ENCODE measurements at regions not wholly inside any gene's neighbourhood (a gene's known extent, or its start where the extent isn't known, plus 50 kb on each side); places are given as distances from the start of the nearest gene placed in this dataset.
"Not testable (repeated sequence)": the region's sequence is repeated elsewhere in the genome, so short reads cannot be mapped to it uniquely, and the experiment has no call there.

DNA sequence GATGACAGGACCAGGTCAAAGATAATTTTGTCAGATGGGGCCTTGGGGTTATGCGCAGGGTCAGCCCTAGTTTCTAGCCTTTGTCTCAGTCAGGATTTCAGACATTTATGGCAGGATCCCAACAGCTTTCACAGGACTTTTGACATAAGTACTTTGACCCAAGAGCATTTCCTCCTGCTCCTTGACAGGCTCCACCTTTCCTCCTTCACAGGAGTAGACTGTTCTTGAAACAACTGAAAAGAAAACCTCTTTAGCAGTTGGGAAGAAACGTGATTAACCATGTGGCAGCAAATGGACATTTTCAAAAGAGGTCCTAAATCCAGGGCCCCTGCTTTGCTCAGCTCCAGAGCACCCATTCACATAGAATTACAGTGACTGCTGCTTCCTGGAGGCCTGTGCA, 120.4 kb upstream of the MAP3K7 start:
- DNase-seq = no peak

DNA sequence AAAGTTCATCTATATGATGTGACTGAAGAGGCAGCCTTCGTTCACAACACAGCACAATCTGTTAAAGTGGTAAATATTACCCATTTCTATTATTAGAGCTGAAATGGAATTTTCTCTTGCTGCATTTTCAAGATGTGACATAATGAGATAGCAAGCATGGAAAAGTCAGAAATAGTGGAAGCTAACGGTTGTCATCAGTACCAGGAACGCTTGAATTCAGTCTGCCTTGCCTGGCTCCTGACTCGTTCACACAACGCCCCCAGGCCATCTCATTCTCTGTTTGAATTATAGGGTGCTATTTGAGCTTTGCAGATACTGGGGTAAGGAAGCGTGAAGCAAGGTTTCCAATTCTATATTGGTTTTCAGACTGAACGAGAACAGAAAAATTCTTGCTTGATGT, 116.5 kb upstream of the MAP3K7 start:
- DNase-seq = no peak

DNA sequence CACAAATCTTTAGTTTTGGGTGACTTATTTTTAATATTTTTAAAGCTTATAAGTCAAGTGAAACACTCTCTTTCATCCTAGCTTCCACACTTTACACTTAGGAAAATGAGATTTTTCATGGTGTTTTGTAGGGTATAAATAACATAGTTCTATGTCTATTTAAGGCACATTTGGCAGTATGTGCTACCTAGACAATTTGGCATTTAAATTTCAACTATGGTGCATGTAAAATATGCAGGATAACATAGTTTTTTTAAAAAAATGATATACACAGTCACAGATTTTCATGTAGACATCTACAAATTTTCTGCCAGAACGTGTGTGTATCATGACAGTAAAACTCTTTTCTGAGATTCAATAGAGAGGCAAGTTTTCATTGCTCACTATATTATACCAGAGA, 115.1 kb upstream of the MAP3K7 start:
- no peak for DNase-seq

DNA sequence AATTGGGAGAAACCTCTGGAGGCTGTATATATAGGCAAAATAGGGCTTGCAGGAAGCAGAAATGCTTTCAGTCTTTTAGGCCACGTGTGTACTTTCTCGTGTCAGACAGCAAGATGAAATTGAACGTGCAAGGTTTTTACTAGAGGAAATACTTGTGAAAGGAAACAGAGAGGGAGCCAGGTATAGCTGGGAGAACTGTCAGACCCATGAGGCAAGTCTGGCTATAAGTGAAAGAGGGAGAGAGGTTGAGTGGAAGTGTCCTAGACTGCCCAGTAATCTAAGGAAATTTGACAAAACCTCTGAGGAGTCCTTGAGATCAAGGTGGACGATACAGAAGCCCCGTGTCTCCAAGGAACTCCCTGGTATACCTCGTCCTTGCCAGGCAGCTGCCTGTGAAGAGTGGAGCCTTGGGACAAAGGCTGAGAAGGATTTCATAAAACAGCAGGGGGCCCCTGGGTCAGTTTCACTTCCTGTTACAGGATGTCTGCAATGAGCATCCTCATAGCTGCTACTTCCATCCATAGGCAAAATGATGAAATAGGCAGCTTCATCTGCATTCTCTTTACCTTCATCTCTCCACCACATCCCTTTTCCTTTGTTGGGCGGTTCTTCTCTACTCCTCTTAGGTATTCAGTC, 114.4 kb upstream of the MAP3K7 start:
- DNase-seq = no peak

DNA sequence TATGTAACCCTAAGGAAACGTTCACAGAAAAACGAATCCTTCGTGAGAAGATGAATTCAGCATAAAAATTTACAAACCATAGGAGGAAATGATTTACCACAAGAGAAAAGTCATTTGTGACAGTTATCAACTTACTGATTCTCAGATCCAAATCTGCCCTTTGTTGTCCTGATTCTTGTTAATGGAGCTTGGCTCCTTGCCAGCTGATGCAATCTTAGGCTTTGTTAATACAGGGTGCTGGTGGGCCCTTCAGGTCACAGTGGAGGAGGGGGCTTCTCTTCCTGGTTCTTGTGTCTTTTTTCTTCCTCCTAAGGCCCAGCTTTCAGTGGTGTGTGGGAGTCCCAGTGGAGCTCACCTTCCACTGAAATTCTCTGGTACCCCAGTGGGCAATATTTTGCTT, 108.4 kb upstream of the MAP3K7 start:
- DNase-seq = no peak

DNA sequence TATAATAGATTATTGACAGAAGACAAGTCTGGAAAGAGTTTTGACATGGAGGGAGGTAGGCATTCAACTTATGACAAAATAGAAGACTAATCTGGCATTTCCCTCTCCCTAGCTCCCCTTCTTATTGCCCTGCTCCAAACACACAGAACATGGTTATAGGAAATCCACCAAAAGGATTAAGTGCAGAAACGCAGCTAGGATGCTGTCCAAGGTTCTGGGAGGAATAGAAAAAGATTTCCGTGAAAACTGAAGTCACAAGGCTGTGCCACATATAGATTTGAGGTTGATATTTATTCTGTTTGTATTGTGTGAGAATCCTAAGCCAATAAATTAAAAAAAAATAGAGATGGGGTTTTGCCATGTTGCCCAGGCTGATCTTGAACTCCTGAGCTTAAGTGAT, 107.9 kb upstream of the MAP3K7 start:
- DNase-seq = no peak

DNA sequence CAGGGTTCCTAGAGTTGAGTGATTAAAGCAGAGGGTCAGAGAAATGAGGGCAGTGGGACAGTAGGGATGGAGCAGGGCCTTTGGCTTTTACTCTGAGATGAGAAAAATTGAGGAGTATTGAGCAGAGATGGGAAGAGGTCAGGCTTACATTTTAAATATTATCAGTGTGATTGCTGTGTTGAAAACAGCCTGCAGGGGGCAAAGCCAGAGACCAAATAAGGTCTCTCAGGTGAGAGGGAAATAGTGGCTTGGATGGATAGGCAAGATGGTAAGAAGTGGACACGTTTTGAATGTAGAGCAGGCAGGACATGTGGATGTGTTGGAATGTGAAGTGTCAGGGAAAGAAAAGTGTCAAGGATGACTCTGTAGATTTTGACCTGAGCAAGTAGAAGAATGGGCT, 105.0 kb upstream of the MAP3K7 start:
- no peak for DNase-seq

DNA sequence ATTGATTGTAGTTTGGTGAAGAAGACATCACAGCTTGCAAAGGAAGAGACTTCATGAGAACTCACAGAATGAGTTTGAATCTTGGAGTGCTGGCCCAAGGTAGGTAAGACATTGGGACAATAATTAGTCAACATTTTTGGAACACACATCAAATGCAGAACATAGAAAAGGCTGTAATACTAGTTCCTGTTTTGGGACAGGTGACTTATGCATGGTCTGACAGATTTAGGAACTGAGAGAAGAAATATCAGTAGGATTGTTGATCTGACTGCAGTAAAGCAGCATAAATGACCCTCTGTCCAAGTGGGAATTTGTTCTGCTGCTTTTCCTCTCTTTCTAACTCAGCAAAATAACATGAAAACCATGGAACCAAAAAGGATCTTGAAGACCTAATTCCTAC, 102.3 kb upstream of the MAP3K7 start:
- DNase-seq = no peak

DNA sequence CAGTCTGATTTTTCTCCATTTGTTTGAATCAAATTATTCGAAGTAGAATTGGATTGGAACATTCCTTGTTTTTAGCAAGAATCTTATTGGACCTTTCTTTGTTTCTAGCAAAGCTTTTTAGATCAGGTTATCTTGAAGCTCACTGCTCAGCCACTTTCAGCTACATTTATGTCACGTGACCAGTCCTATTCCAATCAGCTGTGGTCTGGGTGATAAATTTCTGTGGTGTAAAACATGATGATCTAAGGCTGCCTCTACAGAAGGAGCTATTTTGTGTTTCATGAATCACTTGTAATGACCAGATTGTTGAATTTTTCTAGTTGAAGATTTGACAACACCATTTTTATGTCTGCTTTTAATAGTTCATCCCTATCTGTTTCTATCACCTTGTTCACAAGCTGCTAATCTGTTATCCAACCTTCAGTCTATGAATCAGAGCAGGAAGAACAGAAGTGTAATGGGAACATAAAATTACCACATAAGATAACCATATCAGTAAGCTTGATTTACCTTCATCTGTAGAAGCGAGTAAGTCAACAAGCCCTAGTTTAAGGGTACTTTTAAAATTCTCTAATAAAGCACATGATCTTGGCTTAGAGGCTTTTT, 101.0 kb upstream of the MAP3K7 start:
- DNase-seq = no peak

DNA sequence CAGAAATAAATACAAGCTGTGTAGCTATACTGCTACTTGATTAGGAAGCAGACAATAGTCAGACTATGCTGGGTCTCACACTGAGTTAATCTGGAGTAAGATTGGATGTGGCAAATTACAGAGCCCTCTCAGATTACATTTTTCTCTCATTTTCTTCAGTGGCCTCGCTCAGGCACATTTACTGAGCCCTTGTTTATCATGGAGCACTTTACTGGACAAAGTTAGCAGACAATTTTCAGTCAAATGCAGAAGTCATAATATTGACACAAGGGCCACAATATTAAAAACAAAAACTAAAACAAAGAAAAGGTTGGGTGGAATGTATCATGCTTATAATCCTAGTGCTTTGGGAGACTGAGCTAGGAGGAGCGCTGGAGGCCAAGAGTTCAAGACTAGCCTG, 95.0 kb upstream of the MAP3K7 start:
- DNase-seq = no peak

DNA sequence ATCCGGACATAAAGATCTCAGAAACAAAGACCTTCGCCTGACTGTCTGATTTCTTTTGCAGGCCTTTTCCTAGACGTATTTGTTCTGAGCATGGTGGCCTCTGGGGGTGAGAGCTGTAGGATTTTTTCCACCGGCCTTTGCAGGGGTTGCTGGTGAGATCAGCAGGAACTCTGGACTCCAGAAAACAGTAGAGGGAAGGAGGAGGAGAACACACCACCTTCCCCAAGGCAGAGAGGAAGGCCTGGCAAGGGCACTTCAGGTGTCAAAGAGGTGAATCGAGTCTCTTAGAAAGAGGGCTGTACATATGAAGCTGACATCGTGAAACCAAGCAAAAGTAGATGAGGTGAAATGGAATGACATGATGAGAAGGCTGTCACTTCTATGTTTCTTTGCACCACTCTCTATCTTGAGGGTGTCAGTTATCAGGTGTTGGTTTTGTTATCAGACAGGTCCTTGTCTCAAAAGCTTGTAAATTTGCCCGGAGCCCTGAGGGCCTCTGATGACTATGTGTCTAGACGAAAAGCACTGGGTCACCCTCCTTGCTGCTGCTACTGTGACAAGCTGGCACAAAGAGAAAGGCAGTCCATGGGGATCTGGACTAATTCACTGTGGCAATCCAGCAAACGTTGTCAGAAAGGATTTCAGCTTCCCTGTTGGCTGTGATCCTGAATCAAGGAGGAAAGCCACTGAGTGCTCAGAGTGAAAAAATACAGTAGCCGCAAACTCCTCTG, 91.3 kb upstream of the MAP3K7 start:
- DNase-seq = no peak

DNA sequence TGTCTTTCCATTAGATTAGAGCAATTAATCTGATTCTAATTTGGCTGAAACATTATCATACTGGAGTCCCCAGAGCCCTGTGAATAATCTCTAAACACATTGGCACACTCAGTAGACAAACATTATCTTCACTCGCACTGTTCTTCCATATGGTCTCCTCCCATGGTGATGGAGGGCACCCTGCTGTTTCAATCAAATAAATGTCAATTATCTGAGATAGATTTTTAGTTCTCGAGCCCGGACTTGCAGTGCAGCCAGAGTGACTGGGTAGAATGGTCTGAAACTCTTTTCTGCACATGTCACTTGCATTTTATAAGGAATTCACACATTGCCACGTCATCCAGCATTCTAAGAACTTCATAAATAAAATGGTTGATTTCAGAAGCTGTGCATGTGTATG, 90.6 kb upstream of the MAP3K7 start:
- DNase-seq = no peak

DNA sequence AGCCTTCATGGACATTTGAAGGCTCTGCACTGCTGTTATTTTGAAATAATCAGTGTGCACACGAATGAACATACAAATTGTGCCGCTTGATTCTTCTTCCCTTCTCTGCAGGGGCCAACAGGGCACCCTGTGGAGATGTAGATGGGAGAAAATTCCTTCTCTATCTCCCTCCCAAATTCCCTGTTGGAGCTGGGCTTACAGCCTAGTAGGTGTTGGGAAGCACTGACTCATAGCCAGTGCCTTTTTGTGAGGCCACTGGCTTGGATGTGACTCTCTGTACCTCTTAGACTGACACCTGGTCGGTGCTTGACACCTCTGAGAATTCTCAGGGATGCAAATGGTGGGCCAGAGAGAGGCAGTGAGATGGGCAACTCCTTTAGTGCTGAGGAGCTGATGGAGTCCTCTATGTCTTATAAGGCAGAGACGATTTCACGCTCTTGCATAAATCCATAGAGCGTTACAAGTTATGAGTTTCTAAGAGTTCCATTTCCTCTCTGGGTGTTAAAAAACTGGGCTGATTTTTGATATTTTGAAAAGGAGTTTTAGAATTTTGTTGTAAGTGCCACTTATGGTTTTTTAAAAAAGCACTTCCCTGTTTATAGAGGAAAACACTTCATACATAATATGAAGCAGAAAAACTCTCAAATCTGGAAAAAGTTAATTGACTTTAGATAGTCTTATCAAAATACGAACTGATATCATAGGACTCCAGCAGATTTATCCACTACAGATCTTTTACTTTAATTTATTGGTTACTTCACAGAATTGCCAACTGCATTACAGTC, 89.8 kb upstream of the MAP3K7 start:
- no peak for DNase-seq

DNA sequence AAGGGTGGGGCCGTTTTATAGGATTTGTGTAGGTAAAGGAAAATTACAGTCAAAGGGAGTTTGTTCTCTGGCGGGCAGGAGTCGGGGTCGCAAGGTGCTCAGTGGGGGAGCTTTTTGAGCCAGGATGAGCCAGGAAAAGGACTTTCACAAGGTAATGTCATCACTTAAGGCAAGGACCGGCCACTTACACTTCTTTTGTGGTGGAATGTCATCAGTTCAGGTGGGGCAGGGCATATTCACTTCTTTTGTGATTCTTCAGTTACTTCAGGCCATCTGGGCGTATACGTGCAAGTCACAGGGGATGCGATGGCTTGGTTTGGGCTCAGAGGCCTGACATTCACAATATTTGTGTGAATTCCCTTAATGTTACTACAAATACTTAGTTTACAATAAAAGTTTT, 88.2 kb upstream of the MAP3K7 start:
- DNase-seq = not testable (repeated sequence)

DNA sequence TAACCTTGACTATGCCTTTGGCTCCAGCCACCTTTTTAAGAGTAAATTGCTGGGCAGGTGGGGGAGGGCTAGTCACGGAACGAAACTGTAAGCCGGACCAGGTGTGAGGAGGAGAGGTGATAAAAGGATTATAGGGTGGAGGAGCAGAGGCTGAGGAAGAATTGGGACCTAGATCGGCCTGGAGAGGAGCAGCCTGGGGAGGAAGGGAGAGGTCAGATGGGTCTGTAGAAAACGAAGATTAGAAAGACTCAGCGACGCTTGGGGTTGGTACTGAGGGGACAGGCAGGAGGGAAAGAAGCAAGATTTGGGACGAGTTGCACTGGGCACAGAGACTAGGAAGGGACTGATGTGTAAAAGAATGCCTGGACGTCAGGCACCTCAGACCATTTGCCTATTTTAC, 87.2 kb upstream of the MAP3K7 start:
- not testable (repeated sequence) for DNase-seq

DNA sequence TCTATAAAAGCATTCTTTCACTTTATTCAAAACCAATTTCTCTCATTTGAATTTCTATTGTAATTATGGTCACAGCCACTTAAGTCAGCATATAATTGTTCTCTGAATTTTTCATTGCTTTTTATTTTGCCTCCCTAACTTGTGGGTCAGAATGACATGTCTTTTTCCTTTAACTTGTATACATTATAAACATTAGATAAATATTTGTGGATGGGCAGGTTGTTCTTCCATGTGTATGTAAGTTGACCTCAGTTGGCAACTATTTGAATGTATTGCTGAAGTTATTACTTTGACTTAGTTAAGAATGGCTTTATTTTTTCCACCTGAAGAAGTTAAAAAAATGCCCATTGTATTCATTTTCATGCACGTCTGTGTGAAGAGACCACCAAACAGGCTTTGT, 83.0 kb upstream of the MAP3K7 start:
- no peak for DNase-seq

DNA sequence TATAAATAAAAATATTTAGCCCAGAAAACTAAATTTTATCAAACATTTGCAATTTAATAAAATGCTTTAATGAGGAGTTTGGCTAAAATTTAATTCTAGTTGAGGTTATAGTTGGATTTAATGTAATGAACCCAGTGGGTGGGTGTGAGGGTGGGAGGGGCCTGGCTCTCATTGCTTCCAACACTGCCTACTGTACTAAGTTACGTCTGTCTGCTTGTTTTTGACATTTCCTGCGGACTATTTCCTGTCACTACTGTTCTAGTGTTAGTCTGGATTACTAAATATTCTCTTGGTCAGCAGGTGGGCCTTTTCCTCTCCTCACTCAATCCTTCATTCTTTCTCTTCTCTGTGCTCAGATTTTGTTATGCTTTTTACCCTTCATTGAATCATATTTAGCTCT, 82.5 kb upstream of the MAP3K7 start:
- DNase-seq = no peak

DNA sequence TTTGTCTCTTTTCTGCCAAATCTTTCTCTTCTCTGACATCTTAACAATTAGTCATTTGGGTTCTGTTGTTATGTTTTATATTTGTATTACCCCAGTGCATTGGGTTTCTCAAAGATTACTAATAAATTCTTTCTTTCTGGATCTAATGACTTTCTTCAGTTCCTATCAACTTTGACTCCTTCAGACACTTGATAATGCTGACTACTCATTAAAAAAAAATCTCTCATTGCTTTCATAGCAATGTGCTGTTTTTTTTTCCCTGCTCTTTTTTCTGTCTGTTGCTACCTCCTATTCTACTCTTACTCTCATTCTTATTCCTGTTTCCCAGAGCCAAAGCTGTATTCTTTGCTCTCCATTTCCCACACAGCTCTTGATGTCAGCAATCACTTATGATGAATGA, 81.3 kb upstream of the MAP3K7 start:
- no peak for DNase-seq

DNA sequence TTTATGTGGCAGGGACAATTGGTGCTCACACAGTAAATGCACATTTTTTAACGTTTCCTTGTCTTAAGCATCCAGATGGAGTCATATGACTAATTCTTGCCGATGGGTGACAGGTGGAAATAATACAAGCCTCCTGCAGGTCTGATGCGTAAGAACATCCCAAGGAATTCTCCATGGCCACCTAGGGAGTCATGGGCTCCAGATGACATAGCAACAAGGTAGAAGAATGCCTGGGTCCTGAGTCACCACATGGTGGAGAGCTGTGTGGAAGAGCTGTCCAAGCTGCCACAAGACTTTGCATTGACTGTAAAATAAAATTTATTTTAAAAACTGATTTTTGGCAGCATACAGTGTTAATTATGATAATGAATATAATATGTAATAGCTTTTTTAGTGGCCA, 77.0 kb upstream of the MAP3K7 start:
- no peak for DNase-seq

DNA sequence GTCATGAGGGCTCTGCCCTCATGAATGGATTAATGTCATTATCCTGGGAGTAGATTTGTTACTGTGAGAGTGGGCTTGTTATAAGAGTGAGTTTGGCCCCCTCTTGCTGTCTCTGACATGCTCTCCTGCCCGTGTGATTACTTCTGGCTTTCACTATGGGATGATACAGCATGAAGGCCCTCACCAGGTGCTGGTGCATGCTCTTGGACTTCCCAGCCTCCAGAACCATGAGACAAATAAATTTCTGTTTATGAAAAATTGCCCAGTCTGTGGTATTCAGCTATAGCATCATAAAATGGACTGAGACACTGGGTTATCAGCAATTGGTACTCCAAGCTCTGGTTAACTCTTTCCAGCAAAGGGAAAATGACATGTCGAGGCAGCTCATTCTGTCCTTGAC, 76.2 kb upstream of the MAP3K7 start:
- DNase-seq = no peak

DNA sequence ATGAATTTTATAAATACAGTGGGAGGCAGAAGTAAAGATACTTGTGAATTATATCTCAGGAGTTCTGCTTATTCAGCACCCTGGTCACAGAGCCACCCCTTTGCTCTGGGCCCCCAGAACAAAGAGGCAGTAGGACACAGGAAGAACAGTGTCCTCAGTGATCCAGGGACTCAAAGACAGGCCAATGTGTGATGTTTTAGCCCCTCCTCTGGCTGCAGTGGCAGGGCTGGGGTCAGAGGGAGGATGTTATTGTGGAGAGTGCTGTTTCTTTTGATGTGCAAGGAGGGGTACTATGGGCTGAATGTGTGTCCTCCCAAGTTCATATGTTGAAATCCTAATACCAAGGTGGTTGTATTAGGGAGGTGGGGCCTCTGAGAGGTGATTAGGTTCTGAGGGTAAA, 74.1 kb upstream of the MAP3K7 start:
- no peak for DNase-seq

DNA sequence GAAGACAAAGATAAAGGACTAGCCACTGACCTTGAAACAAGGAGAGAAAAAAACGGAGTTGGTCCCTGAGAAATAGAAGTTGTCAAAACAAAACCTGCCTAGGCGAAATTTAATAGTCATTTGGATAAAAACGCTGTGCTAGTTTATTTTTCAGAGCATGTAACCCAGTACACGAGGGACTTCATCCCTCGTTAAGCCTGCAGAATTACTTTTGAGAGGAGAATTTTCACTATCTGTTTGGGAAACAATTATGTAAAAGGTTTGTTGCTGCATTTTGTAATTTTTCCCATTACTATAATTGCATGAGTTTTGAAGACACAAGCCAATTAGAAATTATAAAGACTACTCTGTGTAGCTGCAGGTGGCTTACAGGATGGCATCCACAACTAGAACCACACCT, 71.6 kb upstream of the MAP3K7 start:
- no peak for DNase-seq

DNA sequence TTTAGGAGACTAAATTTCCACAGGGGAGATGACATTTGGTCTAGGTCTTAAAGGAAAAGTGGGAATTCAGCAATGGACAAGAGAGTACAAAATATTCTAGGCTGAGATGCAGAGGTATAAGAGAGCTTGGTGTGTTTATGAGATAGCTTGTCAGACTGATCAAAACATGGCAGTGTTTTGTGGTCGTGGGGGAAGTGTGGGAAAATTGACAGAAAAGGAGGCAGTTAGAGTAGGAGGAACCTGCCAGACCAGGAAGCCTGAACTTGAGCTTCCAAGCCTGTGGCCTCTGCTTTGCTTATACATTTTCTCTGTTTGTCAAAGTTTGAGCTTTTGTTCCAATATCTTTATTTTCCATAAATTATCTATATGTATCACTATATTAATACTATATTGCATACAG, 69.5 kb upstream of the MAP3K7 start:
- DNase-seq = no peak
